Stimulated activated CD8-positive, alpha-beta memory T cell treated with anti-CD3 and anti-CD28 coated beads, Interleukin-7, amount 100 ng/mL, for 24 hours (primary cell): ENCODE measurements at regions not wholly inside any gene's neighbourhood (a gene's known extent, or its start where the extent isn't known, plus 50 kb on each side); places are given as distances from the start of the nearest gene placed in this dataset.

Experiments
- DNase-seq: peaks from one replicate; pipeline ENCODE4 v3.0.0-alpha.2; 2020; ENCODE audit warnings: low read depth

DNA sequence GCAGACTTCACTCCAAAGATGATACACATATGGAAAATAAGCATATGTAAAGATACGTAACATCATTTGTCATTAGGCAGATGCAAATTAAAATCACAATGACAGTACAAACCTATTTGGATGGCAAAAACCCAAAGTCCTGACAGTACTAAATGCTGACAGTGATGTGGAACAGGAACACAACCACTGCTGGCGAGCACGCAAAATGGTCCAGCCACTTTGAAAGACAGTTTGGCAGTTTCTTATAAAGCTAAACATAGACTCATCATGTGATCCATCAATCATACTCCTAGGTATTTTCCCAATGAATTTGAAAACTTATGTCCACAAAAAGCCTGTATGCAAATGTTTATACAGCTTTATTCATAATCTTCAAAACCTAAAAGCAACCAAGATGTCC is 200.7 kb downstream of the RAMP3 start:
- no peak for DNase-seq

- no peak for DNase-seq
Measured at GRCh38 chr7:45359250-45359649, 201.7 kb downstream of the RAMP3 start.

DNA sequence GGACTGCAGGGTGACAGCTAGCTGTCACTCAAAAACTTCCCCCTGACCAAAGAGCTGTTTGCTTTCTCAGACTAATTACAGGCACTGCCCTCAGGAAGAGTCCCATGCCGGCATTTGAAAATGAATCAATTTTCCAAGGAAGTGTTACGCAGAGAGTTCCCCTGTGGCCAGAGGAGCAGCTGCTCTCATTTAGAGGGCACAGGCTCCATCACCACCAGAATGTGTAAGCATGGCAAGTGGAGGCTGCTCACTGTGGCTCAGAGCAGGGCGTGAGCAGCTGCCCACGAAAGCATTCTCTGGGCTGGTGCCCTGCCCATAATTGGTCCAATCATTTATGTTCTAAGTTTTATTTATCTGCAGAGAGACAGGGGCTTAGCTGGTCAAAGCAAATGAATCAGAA is 202.2 kb downstream of the RAMP3 start:
- DNase-seq, result no peak

DNA sequence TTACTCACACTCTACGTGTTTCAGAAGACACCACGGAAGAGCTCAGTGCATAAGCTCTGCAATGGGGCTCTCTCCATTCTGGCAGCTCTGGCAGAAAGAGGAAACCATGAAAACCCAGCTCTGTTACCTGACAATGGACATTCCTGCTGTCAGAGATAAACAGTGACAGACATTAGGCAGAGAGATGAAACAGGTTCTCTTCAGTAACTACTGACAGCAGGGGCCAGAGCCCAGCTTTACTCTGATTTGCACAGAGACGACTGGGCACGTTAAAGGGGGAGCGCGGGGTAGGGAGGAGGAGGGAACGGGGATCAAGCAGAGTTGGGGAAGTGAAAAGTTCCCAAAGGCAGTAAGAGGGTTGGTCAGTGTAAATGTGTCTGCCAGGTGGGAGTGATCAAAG is 206.1 kb downstream of the RAMP3 start:
- no peak for DNase-seq

DNA sequence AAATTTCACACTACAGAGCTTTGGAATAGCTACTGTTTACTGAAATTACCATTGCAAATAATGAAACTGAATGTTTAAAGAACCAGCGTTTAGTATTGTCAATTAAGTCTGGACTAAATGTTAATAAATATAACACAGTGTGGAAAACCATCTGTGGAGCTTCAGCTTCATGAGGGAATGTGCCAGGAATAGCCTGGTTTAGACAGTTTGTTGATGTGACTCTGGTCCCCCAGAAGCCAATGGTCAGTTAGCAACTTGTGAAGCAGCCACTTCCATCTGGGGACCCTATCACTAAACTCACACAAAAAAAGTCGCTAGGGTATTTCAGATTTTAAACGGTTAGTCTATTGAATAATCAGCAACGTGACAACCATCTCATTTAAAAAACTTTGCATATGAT is 207.8 kb downstream of the RAMP3 start:
- no peak for DNase-seq

DNA sequence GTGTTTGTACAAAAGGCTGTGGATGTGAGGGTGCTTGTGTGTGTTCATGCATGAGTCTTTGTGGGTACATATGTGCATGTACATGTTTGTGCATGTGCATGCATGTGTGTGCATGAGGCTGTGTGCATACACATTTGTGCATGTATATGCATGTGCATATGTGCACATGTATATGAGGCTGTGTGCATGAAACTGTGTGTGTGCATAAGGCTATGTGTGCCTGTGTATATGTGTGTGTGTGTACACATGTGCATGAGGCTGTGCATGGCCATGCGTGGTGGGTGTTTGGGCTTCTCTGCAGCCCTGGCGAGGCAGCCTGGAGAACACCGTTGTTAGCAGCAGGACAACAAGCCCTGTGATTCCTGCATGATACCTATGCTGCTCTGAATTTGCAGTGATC is 207.7 kb upstream of the ADCY1 start:
- no peak for DNase-seq

- DNase-seq, result no peak
Measured at GRCh38 chr7:45367026-45367425, 207.1 kb upstream of the ADCY1 start.

DNA sequence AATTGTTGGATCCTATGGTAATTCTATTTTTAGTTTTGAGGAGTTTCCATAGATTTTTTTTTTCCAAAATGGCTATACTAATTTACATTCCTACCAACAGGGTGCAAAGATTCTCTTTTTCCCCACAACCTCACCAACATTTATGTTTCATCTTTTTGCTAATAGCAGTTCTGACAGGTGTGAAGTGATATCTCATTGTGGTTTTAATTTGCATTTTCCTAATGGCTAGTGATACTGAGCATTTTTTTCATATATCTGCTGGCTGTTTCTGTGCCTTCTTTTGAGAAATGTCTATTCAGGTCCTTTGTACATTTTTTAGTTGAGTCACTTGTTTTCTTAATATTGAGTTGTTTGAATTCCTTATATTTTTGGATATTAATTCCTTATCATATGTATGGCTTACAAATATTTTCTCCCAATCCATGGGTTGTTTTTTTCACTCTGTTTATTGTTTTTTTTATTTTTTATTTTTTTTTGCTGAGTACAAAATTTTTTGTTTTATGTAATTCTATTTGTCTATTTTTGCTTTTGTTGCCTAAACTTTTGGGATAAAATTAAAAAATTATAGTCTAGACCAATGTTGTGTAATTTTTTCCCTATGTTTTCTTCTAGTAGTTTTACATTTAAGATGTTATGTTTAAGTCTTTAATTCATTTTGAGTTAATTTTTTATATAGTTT is 205.9 kb upstream of the ADCY1 start:
- DNase-seq, result no peak

- no peak for DNase-seq
Measured at GRCh38 chr7:45384499-45384898, 189.7 kb upstream of the ADCY1 start.

GRCh38 chr7:45387837-45388236 is 186.3 kb upstream of the ADCY1 start:
- no peak for DNase-seq

DNA sequence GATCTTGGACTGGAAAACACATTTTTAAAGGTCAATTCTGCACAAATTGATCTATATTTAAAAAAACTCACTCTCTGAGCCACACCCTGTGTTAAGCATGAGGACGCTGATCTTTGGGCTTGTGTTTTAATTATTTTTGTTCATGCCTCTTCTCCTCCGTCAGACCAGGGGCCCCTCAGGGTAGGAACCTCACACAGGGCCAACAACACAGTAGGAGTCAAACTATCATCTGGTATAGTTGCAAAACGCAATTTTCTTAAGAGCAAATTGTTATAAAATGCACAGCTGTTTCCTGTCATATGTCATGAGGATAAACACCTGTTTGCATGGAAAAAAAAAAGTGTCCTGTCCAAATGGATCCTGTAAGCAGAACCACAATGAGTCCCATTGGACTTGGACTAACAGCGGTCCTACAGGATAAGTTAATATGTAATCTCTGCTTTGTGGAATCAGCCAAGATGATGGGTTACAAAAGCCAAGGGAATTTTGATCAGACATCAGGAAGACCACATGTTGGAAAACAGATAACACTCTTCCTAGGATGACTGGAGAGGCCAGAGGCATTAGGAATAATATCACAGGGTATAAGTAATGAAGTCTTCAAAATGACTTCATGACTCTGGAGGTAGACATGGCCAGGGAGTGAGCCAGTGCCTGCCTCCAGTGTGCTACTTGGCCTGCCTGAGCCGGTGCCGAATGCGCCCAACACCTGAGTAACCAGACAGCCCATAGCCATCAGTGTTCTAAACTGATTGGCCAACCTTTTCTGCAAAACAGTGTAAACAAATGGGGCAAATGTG is 184.9 kb upstream of the ADCY1 start:
- DNase-seq, result no peak

GRCh38 chr7:45390180-45390579 is 184.0 kb upstream of the ADCY1 start:
- no peak for DNase-seq

DNA sequence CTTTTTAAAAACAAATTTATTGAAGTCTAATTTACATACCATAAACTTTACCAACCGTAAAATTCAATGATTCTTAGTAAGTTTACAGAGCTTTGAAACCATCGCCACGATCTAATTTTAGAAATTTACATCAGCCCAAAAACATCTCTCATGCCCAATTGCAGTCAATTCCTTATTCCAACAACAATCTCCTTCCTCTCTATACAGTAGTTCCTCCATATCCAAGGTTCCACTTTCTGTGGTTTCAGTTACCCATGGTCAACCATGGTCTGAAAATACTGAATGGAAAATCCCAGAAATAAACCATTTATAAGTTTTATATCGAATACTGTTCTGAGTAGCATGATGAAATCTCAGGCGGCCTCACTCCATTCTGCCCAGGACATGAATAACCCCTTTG is 183.4 kb upstream of the ADCY1 start:
- no peak for DNase-seq

DNA sequence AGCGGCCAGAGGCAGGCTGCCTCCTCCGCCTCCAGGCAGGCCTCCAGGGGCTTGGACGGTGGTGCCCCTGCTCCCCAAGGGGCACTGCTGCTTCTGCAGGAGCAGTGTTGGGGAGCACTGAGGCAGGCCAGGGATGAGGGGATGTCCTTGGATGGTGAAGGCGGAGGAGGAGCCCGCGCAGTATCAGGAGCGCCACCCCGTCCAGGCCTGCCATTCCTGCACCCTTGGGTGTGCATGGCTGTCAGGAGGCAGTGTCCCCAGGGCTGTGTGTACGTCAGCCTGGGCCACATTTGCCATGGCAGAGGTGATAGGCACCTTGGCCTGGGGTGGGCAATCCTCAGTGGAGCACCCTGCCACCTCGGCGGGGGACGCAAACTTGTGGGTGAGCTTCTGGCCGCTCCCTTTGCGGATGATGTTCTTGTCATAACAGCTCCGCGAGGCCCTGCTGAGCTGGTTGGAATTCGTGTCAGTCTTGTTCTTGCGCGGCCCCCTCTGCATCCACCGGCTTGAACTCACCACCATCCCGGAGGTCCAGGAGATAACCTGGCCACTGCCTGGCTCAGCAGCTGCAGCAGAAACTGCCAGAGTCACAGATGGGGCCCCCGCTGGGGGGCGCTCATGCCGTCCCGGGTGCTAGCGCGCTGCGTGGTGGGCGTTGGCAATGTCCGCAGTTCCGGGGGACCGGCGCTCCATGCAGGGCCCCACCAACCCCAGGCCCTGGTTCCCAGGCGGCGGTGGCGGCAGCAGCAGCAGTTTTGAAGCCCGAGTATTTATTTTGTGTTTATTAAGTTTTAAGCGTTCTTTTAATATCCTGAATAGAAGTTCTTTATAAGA is 182.3 kb upstream of the ADCY1 start:
- DNase-seq, result no peak

- no peak for DNase-seq
Measured at GRCh38 chr7:45394117-45394708, 180.0 kb upstream of the ADCY1 start.

DNA sequence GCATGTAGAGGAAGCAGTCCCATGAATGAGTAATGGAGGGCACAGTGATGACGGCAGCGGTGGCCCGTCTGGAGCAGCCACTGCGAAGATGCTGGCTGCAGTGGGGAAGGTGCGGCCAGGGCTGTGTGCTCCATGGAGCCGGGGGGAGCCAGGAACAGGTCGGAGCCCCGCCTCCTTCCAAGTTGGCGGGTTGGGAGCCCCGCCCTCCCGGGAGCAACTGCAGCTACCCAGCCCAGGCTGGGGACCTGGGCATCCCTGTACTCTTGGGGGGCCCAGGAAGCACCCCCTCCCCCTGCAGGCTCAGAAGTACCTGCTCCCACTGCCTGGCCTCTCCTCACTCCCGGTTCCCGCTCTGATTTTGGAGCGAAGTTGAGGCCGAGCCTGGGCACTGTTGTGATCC is 175.1 kb upstream of the ADCY1 start:
- no peak for DNase-seq

GRCh38 chr7:45400680-45401079 is 173.5 kb upstream of the ADCY1 start:
- DNase-seq, result no peak

DNA sequence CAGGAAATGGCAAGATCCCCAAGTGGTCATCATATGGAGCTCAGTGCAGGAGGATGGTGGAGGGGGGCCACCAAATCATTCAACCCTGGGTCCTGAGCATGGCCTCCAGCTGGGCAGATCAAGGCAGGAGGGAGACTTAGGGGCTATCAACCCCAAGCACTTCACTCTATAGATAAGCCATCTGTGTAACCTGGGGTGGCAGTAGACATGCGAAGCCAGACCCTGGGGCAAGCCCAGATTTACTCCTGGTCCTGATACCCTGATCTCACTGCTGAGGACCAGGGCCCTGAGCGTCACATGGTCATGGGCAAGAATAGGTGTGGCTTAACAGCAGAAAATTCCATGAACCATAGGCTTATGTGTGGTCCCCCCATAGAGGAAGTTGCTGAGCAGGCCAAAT is 173.0 kb upstream of the ADCY1 start:
- no peak for DNase-seq

DNA sequence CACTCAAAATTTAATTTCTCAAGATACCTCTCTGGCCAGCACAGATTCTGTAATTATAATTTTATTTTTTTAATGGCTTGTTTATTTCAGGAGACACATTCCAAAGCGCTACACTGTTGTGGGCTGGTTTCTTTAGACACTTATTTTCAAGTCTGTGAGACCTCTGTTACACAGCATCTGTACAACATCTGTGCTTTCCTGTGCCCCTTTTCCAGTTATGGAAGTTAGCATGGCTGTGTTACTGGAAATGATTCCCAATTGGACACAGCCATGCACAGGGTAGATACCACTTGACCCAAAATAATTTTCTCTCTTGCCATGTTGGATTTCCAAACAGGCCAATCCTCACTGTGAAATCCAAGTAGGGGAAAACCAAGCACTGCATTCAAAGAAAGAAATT is 172.3 kb upstream of the ADCY1 start:
- DNase-seq, result no peak

- DNase-seq, result no peak
Measured at GRCh38 chr7:45402480-45403218, 171.5 kb upstream of the ADCY1 start.

DNA sequence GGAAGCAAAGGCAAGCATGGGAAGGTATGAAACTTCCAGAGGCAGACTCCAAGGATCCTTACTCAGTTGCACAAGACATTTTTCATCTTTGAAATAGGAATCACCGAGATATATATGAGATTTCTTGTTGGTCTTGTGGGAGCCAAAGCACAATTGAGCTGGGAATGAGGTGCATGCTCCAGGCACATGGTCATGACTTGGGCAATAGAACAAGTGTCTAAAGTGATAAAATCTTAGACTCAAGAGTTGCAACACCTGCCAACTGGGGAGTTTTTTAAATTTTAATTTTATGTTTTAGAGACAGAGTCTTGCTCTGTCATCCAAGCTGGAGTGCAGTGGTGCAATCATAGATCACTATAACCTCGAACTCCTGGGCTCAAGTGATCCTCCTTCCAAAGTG is 169.5 kb upstream of the ADCY1 start:
- DNase-seq, result no peak
